ENCODE measurements at regions not wholly inside any gene's neighbourhood (a gene's known extent, or its start where the extent isn't known, plus 50 kb on each side); places are given as distances from the start of the nearest gene placed in this dataset.
A peak's percentile ranks its signal among the peaks of the same experiment; 100 is the strongest.

DNA sequence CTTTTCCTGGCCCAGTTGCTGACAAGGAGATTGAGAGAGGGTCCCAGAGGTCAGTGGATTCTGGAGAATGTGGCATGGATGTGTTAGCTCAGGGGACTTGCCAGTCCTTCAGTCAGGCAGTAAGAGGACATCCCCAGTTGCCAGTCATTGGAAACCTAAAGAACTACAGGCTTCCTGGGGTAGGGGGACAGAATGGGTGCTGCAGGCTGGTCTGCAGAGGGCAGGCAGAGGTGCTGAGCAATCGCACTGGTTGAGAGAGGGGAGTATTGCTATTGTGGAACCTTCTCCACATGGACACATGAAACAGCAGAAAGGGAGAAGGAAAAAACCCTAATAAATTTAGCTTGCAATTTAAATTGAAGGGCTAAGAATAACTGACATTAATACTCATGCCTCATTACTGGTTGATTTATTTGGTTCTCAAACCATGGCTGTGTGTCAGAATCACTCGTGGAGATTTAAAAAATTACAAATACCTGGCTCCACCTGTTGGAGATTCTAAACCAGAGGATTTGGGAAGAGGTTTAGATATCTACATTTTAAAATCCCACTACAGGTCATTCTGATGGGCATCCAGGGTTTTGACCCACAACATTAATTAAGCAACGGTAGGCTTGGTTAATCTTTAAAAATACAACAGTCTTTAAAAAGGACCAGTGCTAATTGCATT is 71.2 kb upstream of the SLC38A2 start:
- Histone ChIP-seq H3K4me3 (ENCODE audit: severe bottlenecking) (no peak overlapping the region), H3K9me3 (ENCODE audit: severe bottlenecking) (no peaks in the 10 kb centered on the region), H3K36me3 (ENCODE audit: low read depth) (no peaks in the 10 kb centered on the region), H3K27me3 (ENCODE audit: insufficient read depth, poor library complexity, severe bottlenecking) (no peaks in the 10 kb centered on the region), H3K4me1 (ENCODE audit: insufficient read depth, poor library complexity, severe bottlenecking) (peaks cover 79% of the 10 kb centered on the region), H3K27ac (ENCODE audit: poor library complexity, severe bottlenecking) (peak overlapping the region; percentile 99)
- no peak for DNase-seq (ENCODE audit: low spot score)
- TF ChIP-seq, protein P1, sequence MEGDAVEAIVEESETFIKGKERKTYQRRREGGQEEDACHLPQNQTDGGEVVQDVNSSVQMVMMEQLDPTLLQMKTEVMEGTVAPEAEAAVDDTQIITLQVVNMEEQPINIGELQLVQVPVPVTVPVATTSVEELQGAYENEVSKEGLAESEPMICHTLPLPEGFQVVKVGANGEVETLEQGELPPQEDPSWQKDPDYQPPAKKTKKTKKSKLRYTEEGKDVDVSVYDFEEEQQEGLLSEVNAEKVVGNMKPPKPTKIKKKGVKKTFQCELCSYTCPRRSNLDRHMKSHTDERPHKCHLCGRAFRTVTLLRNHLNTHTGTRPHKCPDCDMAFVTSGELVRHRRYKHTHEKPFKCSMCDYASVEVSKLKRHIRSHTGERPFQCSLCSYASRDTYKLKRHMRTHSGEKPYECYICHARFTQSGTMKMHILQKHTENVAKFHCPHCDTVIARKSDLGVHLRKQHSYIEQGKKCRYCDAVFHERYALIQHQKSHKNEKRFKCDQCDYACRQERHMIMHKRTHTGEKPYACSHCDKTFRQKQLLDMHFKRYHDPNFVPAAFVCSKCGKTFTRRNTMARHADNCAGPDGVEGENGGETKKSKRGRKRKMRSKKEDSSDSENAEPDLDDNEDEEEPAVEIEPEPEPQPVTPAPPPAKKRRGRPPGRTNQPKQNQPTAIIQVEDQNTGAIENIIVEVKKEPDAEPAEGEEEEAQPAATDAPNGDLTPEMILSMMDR (IDR thresholded peaks at IDR 0.05; ENCODE audit: poor library complexity, severe bottlenecking), result peak; percentile 14
- no peak for ATAC-seq (ENCODE audit: low read depth)

DNA sequence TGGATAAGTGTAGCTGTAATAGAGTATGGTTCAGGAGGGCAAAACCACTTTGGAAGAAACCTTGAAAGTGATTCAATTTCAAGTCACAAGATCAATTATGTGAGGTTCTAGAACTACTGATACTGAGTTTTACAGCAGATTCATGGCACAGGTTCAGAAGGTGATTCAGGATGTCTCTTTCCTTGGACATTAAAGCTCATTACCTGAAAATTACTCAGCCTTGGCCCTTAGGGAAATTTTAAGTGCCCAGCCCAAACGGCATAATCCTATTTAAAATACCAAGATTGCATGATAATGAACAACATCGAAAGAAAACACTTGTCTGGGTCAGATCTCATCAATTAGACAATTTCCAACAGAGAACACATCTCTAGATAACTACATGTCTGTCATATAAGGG is 70.2 kb upstream of the SLC38A2 start:
- Histone ChIP-seq H3K9me3 (ENCODE audit: severe bottlenecking) (no peaks in the 10 kb centered on the region), H3K36me3 (ENCODE audit: low read depth) (no peaks in the 10 kb centered on the region), H3K27ac (ENCODE audit: poor library complexity, severe bottlenecking) (peak overlapping the region; percentile 99), H3K4me3 (ENCODE audit: severe bottlenecking) (no peak overlapping the region), H3K27me3 (ENCODE audit: insufficient read depth, poor library complexity, severe bottlenecking) (no peaks in the 10 kb centered on the region), H3K4me1 (ENCODE audit: insufficient read depth, poor library complexity, severe bottlenecking) (peaks cover 84% of the 10 kb centered on the region)
- TF ChIP-seq, protein P1 (IDR thresholded peaks at IDR 0.05; ENCODE audit: poor library complexity, severe bottlenecking), result no peak
- ATAC-seq (ENCODE audit: low read depth) (peak; percentile 62), DNase-seq (ENCODE audit: low spot score) (no peak)

DNA sequence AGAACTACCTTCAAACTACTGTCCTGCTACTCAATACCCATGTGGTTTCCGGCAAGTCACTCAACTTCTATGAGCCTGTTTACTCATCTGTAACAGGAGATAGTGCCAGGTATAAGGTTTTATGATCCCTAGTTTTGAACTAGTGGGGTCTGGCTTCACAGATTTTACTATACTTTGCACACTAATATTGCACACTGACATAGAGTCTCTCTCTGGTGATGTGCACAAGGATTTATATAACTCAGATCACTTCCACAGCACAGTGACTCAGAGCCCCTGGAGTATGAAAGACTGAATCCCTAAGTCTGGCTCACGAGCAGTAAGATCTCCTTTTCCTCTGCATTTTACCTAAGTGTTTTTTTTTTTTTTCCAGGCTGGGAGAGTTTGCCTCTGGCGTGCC is 69.7 kb upstream of the SLC38A2 start:
- H3K4me3 ChIP-seq (ENCODE audit: severe bottlenecking), result no peak overlapping the region
- no peaks in the 10 kb centered on the region for H3K9me3 ChIP-seq (ENCODE audit: severe bottlenecking)
- no peaks in the 10 kb centered on the region for H3K27me3 ChIP-seq (ENCODE audit: insufficient read depth, poor library complexity, severe bottlenecking)
- no peak for DNase-seq (ENCODE audit: low spot score)
- no peaks in the 10 kb centered on the region for H3K36me3 ChIP-seq (ENCODE audit: low read depth)
- H3K4me1 ChIP-seq (ENCODE audit: insufficient read depth, poor library complexity, severe bottlenecking), result peaks cover 89% of the 10 kb centered on the region
- peak overlapping the region; percentile 99 for H3K27ac ChIP-seq (ENCODE audit: poor library complexity, severe bottlenecking)
- TF ChIP-seq, protein P1 (IDR thresholded peaks at IDR 0.05; ENCODE audit: poor library complexity, severe bottlenecking), result no peak
- ATAC-seq (ENCODE audit: low read depth), result peak; percentile 64

- Histone ChIP-seq H3K9me3 (ENCODE audit: severe bottlenecking) (no peaks in the 10 kb centered on the region), H3K4me3 (ENCODE audit: severe bottlenecking) (no peak overlapping the region), H3K36me3 (ENCODE audit: low read depth) (no peaks in the 10 kb centered on the region), H3K4me1 (ENCODE audit: insufficient read depth, poor library complexity, severe bottlenecking) (peaks cover 75% of the 10 kb centered on the region), H3K27ac (ENCODE audit: poor library complexity, severe bottlenecking) (peak overlapping the region; percentile 99), H3K27me3 (ENCODE audit: insufficient read depth, poor library complexity, severe bottlenecking) (no peaks in the 10 kb centered on the region)
- DNase-seq (ENCODE audit: low spot score), result no peak
- TF ChIP-seq, protein P1 (IDR thresholded peaks at IDR 0.05; ENCODE audit: poor library complexity, severe bottlenecking), result no peak
- ATAC-seq (ENCODE audit: low read depth), result 0 out of 3 replicates have a peak, but pooled peaks have one; percentile 17
Measured at GRCh38 chr12:46439793-46440511, 67.4 kb upstream of the SLC38A2 start.

Measured in RWPE2 (cell line).